ENCODE measurements at regions not wholly inside any gene's neighbourhood (a gene's known extent, or its start where the extent isn't known, plus 50 kb on each side); places are given as distances from the start of the nearest gene placed in this dataset.

DNA sequence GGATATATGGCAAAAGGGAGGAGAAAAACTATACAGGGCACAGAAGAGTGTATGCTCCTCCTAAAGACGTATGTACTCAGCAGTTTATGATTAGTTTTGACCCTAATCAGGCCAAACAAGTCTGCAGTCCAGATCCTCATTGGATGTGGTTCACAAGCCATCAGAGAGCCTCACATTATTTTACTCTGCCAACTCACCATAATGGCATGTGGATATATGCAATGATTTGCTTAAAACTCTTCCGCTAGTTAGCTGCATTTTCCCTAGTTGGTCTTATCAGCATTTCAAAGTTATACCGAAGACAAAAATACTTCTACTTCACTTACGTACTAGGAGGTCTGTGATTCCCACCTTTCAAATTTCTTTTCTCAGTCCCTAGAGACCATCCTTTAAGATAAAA, 198.4 kb downstream of the CMPK2 start:
- Histone ChIP-seq H4K5ac (ENCODE audit: insufficient read length, low read depth, low read length) (no peak overlapping the region), H2BK20ac (ENCODE audit: low read length) (no peak overlapping the region), H3K18ac (ENCODE audit: extremely low read depth, low read length) (no peak overlapping the region), H3K23me2 (ENCODE audit: low read depth, low read length) (no peaks in the 10 kb centered on the region), H2BK120ac (replicated peaks; ENCODE audit: low read depth, low read length) (no peak overlapping the region), H3K56ac (replicated peaks; ENCODE audit: insufficient read length, low read depth, low read length) (no peak overlapping the region), H3K4ac (replicated peaks; ENCODE audit: insufficient read length, low read depth, low read length) (no peak overlapping the region), H3K9ac (replicated peaks in 1 of 4; ENCODE audit: extremely low read depth in 1 of 4, low read depth in 3 of 4, low read length in 3 of 4) (no peak overlapping the region), H3K79me1 (ENCODE audit: low read depth, low read length) (no peaks in the 10 kb centered on the region), H2BK15ac (ENCODE audit: low read length) (no peak overlapping the region), H3K79me2 (ENCODE audit: control insufficient read depth in 1 of 2, insufficient read depth in 2 of 2, low read length in 2 of 2) (no peaks in the 10 kb centered on the region), H2AFZ (ENCODE audit: low read length) (no peak overlapping the region), H4K91ac (replicated peaks; ENCODE audit: insufficient read length, low read length) (no peak overlapping the region), H3K4me1 (replicated peaks in 1 of 4; ENCODE audit: control insufficient read depth in 3 of 4, insufficient read depth in 4 of 4, low read length in 3 of 4) (no peaks in the 10 kb centered on the region), H2BK12ac (ENCODE audit: low read depth, low read length) (no peak overlapping the region), H4K8ac (ENCODE audit: extremely low read depth, insufficient read depth, low read length) (no peak overlapping the region), H2AK5ac (ENCODE audit: low read depth, low read length) (no peak overlapping the region), H3K23ac (ENCODE audit: insufficient read length) (no peak overlapping the region), H3K14ac (ENCODE audit: insufficient read length) (no peak overlapping the region), H4K20me1 (replicated peaks in 1 of 2; ENCODE audit: control insufficient read depth in 1 of 2, insufficient read depth in 2 of 2, low read length in 2 of 2) (no peaks in the 10 kb centered on the region), H3K9me3 (ENCODE audit: insufficient read depth in 2 of 2, low read depth in 1 of 2, low read length in 1 of 2) (no peaks in the 10 kb centered on the region), H3K4me2 (ENCODE audit: insufficient read depth in 1 of 2, low read depth in 2 of 2, low read length in 2 of 2) (no peak overlapping the region), H3K27ac (ENCODE audit: low read depth, low read length) (no peak overlapping the region), H3K4me3 (ENCODE audit: extremely low read depth in 1 of 4, insufficient read depth in 2 of 4, low read depth in 3 of 4, low read length in 4 of 4) (no peak overlapping the region), H2BK5ac (ENCODE audit: low read depth, low read length) (no peak overlapping the region), H3K27me3 (replicated peaks in 1 of 4; ENCODE audit: control insufficient read depth in 3 of 4, extremely low read depth in 1 of 4, insufficient read depth in 3 of 4, low read length in 3 of 4) (no peaks in the 10 kb centered on the region), H3K36me3 (ENCODE audit: control insufficient read depth in 2 of 4, insufficient read depth in 4 of 4, low read length in 3 of 4) (no peaks in the 10 kb centered on the region)
- DNase-seq (ENCODE audit: low read depth in 1 of 2, low spot score in 2 of 2), result no peak
- ChIA-PET CTCF (ENCODE audit: partially characterized antibody) (no interaction called here), POLR2A (ENCODE audit: partially characterized antibody) (no interaction called here)
- WGBS, 2 experiments (ENCODE audit: extremely low coverage in 1 of 2, insufficient coverage in 1 of 2, insufficient read length in 1 of 2, insufficient replicate concordance in 2 of 2, low coverage in 1 of 2, low lambda C conversion rate in 2 of 2, missing lambda C conversion rate in 1 of 2), result 89% methylated on average over 4 of the region's 4 CpGs; no CpG with 5 or more reads in 1 of the 2 experiments
- TF ChIP-seq RAD21 (IDR thresholded peaks at IDR 0.05 in 1 of 2, conservative IDR thresholded peaks at IDR 0.05 in 1 of 2; ENCODE audit: low read depth in 2 of 2, low read length in 2 of 2) (no peak), CREB1 (IDR thresholded peaks at IDR 0.05) (no peak), KDM5A (IDR thresholded peaks at IDR 0.05; ENCODE audit: low read length) (no peak), BACH1 (IDR thresholded peaks at IDR 0.05; ENCODE audit: low read length) (no peak), NANOG (IDR thresholded peaks at IDR 0.05; ENCODE audit: insufficient read depth, low read depth, low read length, poor library complexity, severe bottlenecking) (no peak), SP4 (IDR thresholded peaks at IDR 0.05; ENCODE audit: low read length) (no peak), EZH2 (IDR thresholded peaks at IDR 0.05; ENCODE audit: low read depth, low read length, severe bottlenecking) (no peak), SP2 (IDR thresholded peaks at IDR 0.05; ENCODE audit: low read length) (no peak), CTBP2 (IDR thresholded peaks at IDR 0.05; ENCODE audit: borderline replicate concordance, insufficient read depth, insufficient read length, low read length) (no peak), TBP (IDR thresholded peaks at IDR 0.05; ENCODE audit: low read depth, low read length) (no peak), JUND (IDR thresholded peaks at IDR 0.05; ENCODE audit: low read length) (no peak)
- TF ChIP-seq, protein P1, sequence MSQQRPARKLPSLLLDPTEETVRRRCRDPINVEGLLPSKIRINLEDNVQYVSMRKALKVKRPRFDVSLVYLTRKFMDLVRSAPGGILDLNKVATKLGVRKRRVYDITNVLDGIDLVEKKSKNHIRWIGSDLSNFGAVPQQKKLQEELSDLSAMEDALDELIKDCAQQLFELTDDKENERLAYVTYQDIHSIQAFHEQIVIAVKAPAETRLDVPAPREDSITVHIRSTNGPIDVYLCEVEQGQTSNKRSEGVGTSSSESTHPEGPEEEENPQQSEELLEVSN (IDR thresholded peaks at IDR 0.05), result no peak
- TF ChIP-seq, protein P2, sequence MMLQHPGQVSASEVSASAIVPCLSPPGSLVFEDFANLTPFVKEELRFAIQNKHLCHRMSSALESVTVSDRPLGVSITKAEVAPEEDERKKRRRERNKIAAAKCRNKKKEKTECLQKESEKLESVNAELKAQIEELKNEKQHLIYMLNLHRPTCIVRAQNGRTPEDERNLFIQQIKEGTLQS (IDR thresholded peaks at IDR 0.05; ENCODE audit: insufficient read depth, low read depth, low read length), result no peak
- FAIRE-seq, result no peak

Data from H1 (cell line).